Uterus (tissue), 2 donors: ENCODE measurements at regions not wholly inside any gene's neighbourhood (a gene's known extent, or its start where the extent isn't known, plus 50 kb on each side); places are given as distances from the start of the nearest gene placed in this dataset.

Experiments
- CTCF ChIP-seq, 4 experiments: fragments of 200-600 bp in 2 of 4; fragments of 450-650 bp in 2 of 4; sonication (generic) in 2 of 4; IDR thresholded peaks; one replicate each; pipeline ENCODE4 v1.5.1; 2016 to 2019; ENCODE audit warnings: antibody characterized with exemption in 4 of 4, mild to moderate bottlenecking in 2 of 4, moderate library complexity in 1 of 4
- POLR2A ChIP-seq, 2 donors: fragments of 450-650 bp; IDR thresholded peaks; one replicate each; pipeline ENCODE4 v1.6.1; 2016; ENCODE audit warnings: antibody characterized with exemption in 2 of 2, mild to moderate bottlenecking in 1 of 2, moderate library complexity in 1 of 2

GRCh38 chr7:125127304-125127703 lies 197.7 kb upstream of the POT1 start:
- TF ChIP-seq CTCF (IDR thresholded peaks at IDR 0.05) (no peak), POLR2A (IDR thresholded peaks at IDR 0.05) (no peak)
